Kidney epithelial cell (primary cell): ENCODE measurements at regions not wholly inside any gene's neighbourhood (a gene's known extent, or its start where the extent isn't known, plus 50 kb on each side); places are given as distances from the start of the nearest gene placed in this dataset.

Experiments used
- DNase-seq: peaks from one replicate; pipeline ENCODE4 v3.0.0-alpha.2; 2010; ENCODE audit warnings: low read depth
- H3K27me3 ChIP-seq: 2 replicates; pipeline ENCODE4 v1.6.0; 2011; ENCODE audit warnings: low read length; ENCODE audit not compliant: control insufficient read depth, insufficient read depth
- H3K36me3 ChIP-seq: 2 replicates; pipeline ENCODE4 v1.5.1; 2011; ENCODE audit warnings: low read length; ENCODE audit not compliant: control insufficient read depth, insufficient read depth
- H3K4me3 ChIP-seq: 2 replicates; pipeline ENCODE4 v1.5.1; 2011; ENCODE audit warnings: low read depth, mild to moderate bottlenecking, control low read depth, low read length
- TF ChIP-seq, protein P1 (sequence below): IDR thresholded peaks from 2 replicates; pipeline ENCODE4 v1.5.1; 2011; ENCODE audit warnings: mild to moderate bottlenecking, moderate library complexity, low read length, control low read depth, inconsistent platforms; ENCODE audit not compliant: insufficient read depth, poor library complexity, severe bottlenecking

DNA sequence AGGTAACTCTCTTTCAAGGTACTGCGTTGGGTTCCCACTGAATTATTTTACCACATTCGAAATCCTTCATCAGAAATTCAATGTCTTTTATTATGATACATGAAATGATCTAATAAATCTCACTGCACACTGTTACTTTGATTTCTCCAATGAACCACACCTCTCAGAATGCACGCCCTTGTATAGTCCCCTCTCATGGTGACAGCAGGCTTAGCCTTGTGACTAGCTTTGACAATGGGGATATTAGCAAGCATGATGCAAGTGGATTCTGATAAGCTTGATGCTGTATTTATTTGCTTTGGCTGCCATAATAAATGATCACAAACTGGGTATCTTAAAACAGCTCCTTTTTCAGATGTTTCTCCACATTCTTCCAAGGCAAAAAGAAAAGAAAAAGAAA is 100.4 kb upstream of the ETV6 start:
- Histone ChIP-seq H3K27me3 (no peaks in the 10 kb centered on the region), H3K36me3 (no peaks in the 10 kb centered on the region), H3K4me3 (no peak overlapping the region)
- TF ChIP-seq, protein P1, sequence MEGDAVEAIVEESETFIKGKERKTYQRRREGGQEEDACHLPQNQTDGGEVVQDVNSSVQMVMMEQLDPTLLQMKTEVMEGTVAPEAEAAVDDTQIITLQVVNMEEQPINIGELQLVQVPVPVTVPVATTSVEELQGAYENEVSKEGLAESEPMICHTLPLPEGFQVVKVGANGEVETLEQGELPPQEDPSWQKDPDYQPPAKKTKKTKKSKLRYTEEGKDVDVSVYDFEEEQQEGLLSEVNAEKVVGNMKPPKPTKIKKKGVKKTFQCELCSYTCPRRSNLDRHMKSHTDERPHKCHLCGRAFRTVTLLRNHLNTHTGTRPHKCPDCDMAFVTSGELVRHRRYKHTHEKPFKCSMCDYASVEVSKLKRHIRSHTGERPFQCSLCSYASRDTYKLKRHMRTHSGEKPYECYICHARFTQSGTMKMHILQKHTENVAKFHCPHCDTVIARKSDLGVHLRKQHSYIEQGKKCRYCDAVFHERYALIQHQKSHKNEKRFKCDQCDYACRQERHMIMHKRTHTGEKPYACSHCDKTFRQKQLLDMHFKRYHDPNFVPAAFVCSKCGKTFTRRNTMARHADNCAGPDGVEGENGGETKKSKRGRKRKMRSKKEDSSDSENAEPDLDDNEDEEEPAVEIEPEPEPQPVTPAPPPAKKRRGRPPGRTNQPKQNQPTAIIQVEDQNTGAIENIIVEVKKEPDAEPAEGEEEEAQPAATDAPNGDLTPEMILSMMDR: no peak
- no peak for DNase-seq

DNA sequence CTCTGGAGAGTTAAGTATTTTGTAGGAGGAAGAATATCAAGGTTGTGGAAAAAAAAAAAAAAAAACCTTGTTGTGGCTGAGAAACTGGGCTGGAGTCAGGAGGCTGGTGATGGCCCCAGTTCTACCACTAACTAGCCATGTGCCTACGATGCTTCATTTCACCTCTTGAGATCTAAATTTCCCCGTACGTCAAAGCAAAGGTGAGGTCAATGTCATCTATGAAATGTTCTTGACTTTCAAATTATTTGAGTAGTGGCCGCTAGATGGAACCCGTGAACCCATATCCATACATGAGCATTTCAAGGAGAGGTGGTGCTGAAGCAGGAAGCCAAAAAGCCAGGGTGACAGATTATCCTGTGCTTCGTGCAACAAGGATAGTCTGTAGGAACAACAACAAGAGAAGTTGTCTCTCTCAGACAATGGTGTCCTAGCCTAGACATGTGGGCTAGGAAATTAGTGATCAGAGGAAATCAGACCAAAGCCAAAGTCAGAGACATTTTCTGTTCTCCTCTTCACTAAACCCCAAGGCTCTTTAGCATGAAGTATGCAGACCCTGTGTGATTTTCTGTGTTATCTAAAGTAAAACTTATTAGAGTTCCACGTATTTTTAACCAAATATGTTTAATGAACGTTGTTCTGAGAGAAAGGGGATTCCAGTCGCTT is 95.5 kb upstream of the ETV6 start:
- no peak for DNase-seq
- TF ChIP-seq, protein P1: peak; percentile 59

DNA sequence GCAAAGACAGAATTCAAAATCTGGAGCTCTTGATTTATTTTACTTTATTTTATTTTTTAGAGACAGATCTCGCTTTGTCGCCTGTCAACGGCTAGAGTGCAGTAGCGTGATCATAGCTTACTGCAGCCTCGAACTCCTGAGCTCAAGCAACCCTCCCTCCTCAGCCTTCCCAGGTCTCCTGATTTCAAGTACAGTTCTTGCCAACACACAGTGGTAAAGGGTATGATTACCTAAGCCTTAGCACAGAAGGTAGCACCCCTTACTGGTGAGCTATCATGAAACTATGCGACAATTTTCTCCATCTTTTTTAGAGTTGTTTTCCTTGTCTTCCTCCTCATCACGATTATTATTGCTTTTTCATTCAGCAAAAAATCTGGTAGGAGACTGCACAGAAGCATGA is 94.3 kb upstream of the ETV6 start:
- Histone ChIP-seq H3K36me3 (no peaks in the 10 kb centered on the region), H3K4me3 (no peak overlapping the region), H3K27me3 (no peaks in the 10 kb centered on the region)
- TF ChIP-seq, protein P1: no peak
- DNase-seq: no peak

More for the DNA sequence above, 95.5 kb upstream of the ETV6 start:
- H3K36me3 ChIP-seq: no peaks in the 10 kb centered on the region
- H3K4me3 ChIP-seq: no peak overlapping the region
- no peaks in the 10 kb centered on the region for H3K27me3 ChIP-seq

DNA sequence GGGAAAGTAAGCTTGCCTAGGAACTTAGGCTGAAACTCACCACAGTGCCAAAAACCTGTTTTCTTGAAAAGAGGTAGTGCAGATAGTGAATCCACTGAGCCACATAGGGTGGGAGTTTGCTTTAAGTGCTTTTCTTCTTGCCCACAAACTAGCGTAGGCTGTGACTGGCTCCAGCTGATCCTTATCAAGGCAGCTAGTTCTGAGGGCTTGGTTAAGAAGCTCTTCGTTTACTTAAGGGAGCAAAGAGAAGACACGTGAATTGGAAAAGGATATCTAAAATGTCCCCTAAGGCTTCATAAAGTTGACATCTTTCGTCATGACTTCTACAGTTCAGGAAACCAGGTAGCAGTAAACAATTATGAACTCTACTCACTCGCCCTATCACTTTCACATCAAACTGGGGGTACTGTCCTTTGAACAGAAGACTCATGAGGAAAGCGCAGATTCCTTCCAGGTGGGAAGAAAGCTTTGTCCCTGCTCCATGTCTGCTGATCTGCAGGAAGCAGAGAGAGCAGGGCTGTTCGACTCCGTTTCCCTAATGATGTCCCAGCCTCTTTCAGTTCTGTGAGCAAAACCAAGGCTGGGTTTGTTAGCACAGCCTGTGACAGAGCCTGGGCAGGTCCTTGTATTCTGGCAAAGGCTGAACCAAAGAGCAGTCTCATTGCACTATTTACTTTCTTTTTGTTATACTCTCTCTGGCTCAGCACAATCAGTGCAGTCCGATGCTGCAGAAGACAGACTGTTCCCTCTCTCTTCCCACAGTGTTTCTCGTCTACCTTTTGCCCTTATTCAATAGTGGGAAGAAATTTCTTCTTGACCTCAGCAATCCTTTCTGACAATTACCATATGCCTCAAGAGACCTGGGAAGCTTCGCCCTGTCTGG is 93.5 kb upstream of the ETV6 start:
- Histone ChIP-seq H3K27me3 (no peaks in the 10 kb centered on the region), H3K4me3 (no peak overlapping the region), H3K36me3 (no peaks in the 10 kb centered on the region)
- DNase-seq: no peak
- TF ChIP-seq, protein P1: no peak

DNA sequence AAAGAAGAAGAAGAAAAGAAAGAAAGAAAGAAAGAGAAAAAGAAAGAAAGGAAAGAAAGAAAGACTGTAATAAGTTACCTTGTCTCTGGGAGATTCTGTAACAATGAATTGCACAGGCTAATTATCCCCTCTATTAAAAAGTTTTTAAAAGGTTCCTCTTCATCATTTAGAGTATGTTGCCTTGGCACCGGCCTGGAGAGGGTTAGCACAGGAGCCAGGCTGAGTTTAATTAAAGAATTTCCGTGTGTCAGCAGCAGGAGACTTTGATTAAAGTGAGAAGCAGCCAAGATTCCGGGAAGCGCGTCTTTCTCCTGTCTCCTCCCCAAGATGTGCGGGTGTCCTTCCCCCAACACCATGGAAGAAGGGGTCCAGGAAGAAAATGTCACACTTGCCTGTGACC is 92.8 kb upstream of the ETV6 start:
- TF ChIP-seq, protein P1: no peak
- no peak for DNase-seq
- Histone ChIP-seq H3K36me3 (no peaks in the 10 kb centered on the region), H3K27me3 (no peaks in the 10 kb centered on the region), H3K4me3 (no peak overlapping the region)
